SK-N-SH treated with all-trans-retinoic acid at 6 μM for 48 hours (cell line): ENCODE measurements at regions not wholly inside any gene's neighbourhood (a gene's known extent, or its start where the extent isn't known, plus 50 kb on each side); places are given as distances from the start of the nearest gene placed in this dataset.

Experiments
- ATAC-seq: fragments of 200-7000 bp; cut with Tn5 transposase; 3 replicates; pipeline ENCODE4 v1.9.1; 2020; ENCODE audit warnings: mild to moderate bottlenecking, moderate library complexity
- ARNTL ChIP-seq: fragments of 450-650 bp; formaldehyde crosslinking; IDR thresholded peaks from 2 replicates; pipeline ENCODE4 v1.5.0; 2020; ENCODE audit warnings: low read depth, mild to moderate bottlenecking, moderate library complexity, borderline replicate concordance
- BACH2 ChIP-seq: fragments of 250-450 bp; sonication (Bioruptor Pico); IDR thresholded peaks from 2 replicates; pipeline ENCODE4 v1.9.0; 2021; ENCODE audit warnings: mild to moderate bottlenecking, borderline replicate concordance
- CSDC2 ChIP-seq: fragments of 250-450 bp; sonication (Bioruptor Pico); IDR thresholded peaks from 2 replicates; pipeline ENCODE4 v1.5.0; 2020; ENCODE audit warnings: mild to moderate bottlenecking, moderate library complexity
- CSRNP3 ChIP-seq: fragments of 250-450 bp; sonication (Bioruptor Pico); IDR thresholded peaks from 2 replicates; pipeline ENCODE4 v1.5.1; 2021; ENCODE audit warnings: mild to moderate bottlenecking, moderate library complexity
- ESRRG ChIP-seq: fragments of 250-450 bp; sonication (Bioruptor Pico); IDR thresholded peaks from 2 replicates; pipeline ENCODE4 v1.6.1; 2021; ENCODE audit warnings: mild to moderate bottlenecking
- GLIS3 ChIP-seq: fragments of 250-450 bp; sonication (Bioruptor Pico); IDR thresholded peaks from 2 replicates; pipeline ENCODE4 v1.5.0; 2020; ENCODE audit warnings: mild to moderate bottlenecking, moderate library complexity
- ISL1 ChIP-seq: fragments of 250-450 bp; sonication (Bioruptor Pico); IDR thresholded peaks from 2 replicates; pipeline ENCODE4 v2.1.2; 2022; ENCODE audit warnings: mild to moderate bottlenecking, moderate library complexity
- OSR1 ChIP-seq: fragments of 250-450 bp; sonication (Bioruptor Pico); IDR thresholded peaks from 2 replicates; pipeline ENCODE4 v1.8.0; 2022; ENCODE audit warnings: moderate library complexity, mild to moderate bottlenecking, inconsistent platforms
- POU6F1 ChIP-seq: fragments of 250-450 bp; sonication (Bioruptor Pico); IDR thresholded peaks from 2 replicates; pipeline ENCODE4 v1.8.0; 2021; ENCODE audit warnings: low read depth, mild to moderate bottlenecking, moderate library complexity, borderline replicate concordance
- PPARA ChIP-seq: fragments of 250-450 bp; sonication (Bioruptor Pico); IDR thresholded peaks from 2 replicates; pipeline ENCODE4 v1.5.0; 2020; ENCODE audit warnings: mild to moderate bottlenecking, borderline replicate concordance
- RARB ChIP-seq: fragments of 250-450 bp; sonication (Bioruptor Pico); IDR thresholded peaks from 2 replicates; pipeline ENCODE4 v1.8.0; 2021; ENCODE audit warnings: mild to moderate bottlenecking, moderate library complexity
- SNAI2 ChIP-seq: fragments of 250-450 bp; sonication (Bioruptor Pico); IDR thresholded peaks from 2 replicates; pipeline ENCODE4 v1.5.0; 2020; ENCODE audit warnings: mild to moderate bottlenecking, moderate library complexity
- TCF4 ChIP-seq: fragments of 250-450 bp; sonication (Bioruptor Pico); IDR thresholded peaks from 2 replicates; pipeline ENCODE4 v1.8.0; 2021; ENCODE audit warnings: mild to moderate bottlenecking, moderate library complexity, borderline replicate concordance
- TSHZ2 ChIP-seq: fragments of 250-450 bp; sonication (Bioruptor Pico); IDR thresholded peaks from 2 replicates; pipeline ENCODE4 v1.5.0; 2020; ENCODE audit warnings: mild to moderate bottlenecking, moderate library complexity
- ZC3H10 ChIP-seq: fragments of 250-450 bp; sonication (Bioruptor Pico); IDR thresholded peaks from 2 replicates; pipeline ENCODE4 v1.5.1; 2021; ENCODE audit warnings: mild to moderate bottlenecking, moderate library complexity
- ZFP3 ChIP-seq: fragments of 250-450 bp; sonication (Bioruptor Pico); IDR thresholded peaks from 2 replicates; pipeline ENCODE4 v1.5.0; 2020; ENCODE audit warnings: mild to moderate bottlenecking, moderate library complexity
- ZNF565 ChIP-seq: fragments of 450-650 bp; formaldehyde crosslinking; conservative IDR thresholded peaks from 2 replicates; pipeline ENCODE4 v1.5.0; 2020; ENCODE audit warnings: low read depth, mild to moderate bottlenecking, moderate library complexity
- ZNF8 ChIP-seq: fragments of 450-650 bp; formaldehyde crosslinking; IDR thresholded peaks from 2 replicates; pipeline ENCODE4 v1.5.0; 2020; ENCODE audit warnings: mild to moderate bottlenecking, moderate library complexity

- TF ChIP-seq TSHZ2 (CRISPR knock-in tag) = no peak
- no peak for TF ChIP-seq PPARA
- no peak for TF ChIP-seq ZFP3 (CRISPR knock-in tag)
- TF ChIP-seq CSDC2 (CRISPR knock-in tag) = no peak
- no peak for TF ChIP-seq ZC3H10
- no peak for TF ChIP-seq TCF4
Measured at GRCh38 chr20:39302312-39302711, 340.2 kb downstream of the DHX35 start (continued).

GRCh38 chr20:39299783-39300182 is 337.6 kb downstream of the DHX35 start:
- no peak for ATAC-seq
- no peak for TF ChIP-seq BACH2 (CRISPR knock-in tag)

GRCh38 chr20:39298571-39299506 is 336.7 kb downstream of the DHX35 start:
- no peak for TF ChIP-seq ISL1 (CRISPR knock-in tag)
- TF ChIP-seq POU6F1 (CRISPR knock-in tag) = no peak
- TF ChIP-seq TCF4 = no peak
- no peak for TF ChIP-seq OSR1 (CRISPR knock-in tag)
- TF ChIP-seq GLIS3 (CRISPR knock-in tag) = no peak
- TF ChIP-seq ZNF8 (CRISPR knock-in tag) = no peak
- no peak for TF ChIP-seq ZC3H10
- no peak for TF ChIP-seq PPARA
- TF ChIP-seq ZNF565 (CRISPR knock-in tag) = no peak
- TF ChIP-seq TSHZ2 (CRISPR knock-in tag) = no peak
- TF ChIP-seq RARB (CRISPR knock-in tag) = no peak
- no peak for TF ChIP-seq ARNTL (CRISPR knock-in tag)
- TF ChIP-seq ESRRG (CRISPR knock-in tag) = no peak
- TF ChIP-seq SNAI2 (CRISPR knock-in tag) = no peak
- ATAC-seq = no peak

GRCh38 chr20:39298121-39298520 is 336.0 kb downstream of the DHX35 start:
- TF ChIP-seq CSRNP3 = no peak
- TF ChIP-seq ZNF565 (CRISPR knock-in tag) = no peak
- TF ChIP-seq RARB (CRISPR knock-in tag) = no peak
- no peak for ATAC-seq
